Esophagus mucosa (tissue), 1 donor: ENCODE measurements at regions not wholly inside any gene's neighbourhood (a gene's known extent, or its start where the extent isn't known, plus 50 kb on each side); places are given as distances from the start of the nearest gene placed in this dataset.
"Not testable (repeated sequence)": the region's sequence is repeated elsewhere in the genome, so short reads cannot be mapped to it uniquely, and the experiment has no call there.

Experiments
- ATAC-seq: fragments of 200-7000 bp; cut with Tn5 transposase; one replicate; pipeline ENCODE4 v1.9.1; 2020
- donor health status: DM: yes; HTN: yes; CAD: no.

- no peak for ATAC-seq
These were observed 955.3 kb upstream of the WWC1 start for GRCh38 chr5:167336161-167336560.

- ATAC-seq = no peak
These were observed 952.2 kb upstream of the WWC1 start for GRCh38 chr5:167339205-167339604.

GRCh38 chr5:167346461-167346860, 945.0 kb upstream of the WWC1 start:
- no peak for ATAC-seq

- ATAC-seq = no peak
These were observed 943.1 kb upstream of the WWC1 start for GRCh38 chr5:167348251-167348926.

DNA sequence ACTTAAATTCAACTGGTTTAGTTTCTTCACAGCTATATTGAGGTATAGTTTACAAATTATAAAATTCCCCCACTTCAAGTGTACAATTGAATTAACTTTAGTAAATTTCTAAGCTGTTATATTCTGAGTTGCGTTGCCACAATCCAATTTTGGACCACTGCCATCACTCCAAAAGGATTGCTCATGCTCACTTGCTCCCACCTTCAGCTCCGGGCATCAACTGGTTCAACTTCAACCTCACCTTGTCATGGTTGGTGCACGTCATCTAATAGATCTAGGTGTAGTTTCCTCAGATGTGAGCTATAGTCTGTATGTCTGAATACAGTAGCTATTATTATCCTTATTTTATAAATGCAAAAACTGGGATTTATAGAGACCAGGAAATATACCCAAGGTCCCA, 942.5 kb upstream of the WWC1 start:
- no peak for ATAC-seq

DNA sequence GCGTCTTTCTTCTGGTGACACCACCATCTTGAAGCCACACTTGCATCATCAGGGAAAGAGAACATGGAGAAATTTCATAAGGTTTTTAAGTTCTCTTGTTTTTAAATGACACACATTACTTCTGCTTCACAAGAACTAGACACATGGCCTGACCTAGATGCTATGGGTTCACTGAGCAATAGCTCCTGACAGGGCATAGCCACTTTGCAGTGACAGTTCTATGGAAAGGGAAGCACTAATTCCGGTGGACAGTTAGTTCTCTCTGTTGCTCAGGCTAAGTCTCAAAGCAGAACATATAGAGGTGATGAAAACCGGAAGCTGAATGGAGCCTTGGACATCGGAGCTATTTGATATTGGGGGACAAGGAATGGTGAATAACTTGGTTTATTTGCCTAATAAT, 940.1 kb upstream of the WWC1 start:
- ATAC-seq = no peak

DNA sequence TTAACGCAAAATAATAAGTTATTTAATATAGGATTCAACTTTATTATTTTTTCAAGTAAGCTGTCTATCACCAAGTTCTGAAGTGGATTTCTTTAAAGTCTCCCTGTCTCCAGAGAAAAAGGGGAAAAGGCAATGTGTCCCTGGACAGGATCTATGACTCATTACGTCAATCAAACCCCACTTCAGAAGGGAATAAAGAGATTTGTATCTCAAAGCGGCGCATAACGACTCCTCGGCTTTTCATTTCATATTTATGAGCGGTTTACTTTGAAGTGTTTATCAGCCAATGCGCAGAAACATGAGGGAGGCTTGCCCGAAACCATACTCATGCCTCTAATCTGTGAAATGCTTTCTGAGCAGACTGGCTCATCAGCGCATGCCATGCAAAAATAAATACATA, 938.6 kb upstream of the WWC1 start:
- no peak for ATAC-seq

- ATAC-seq = no peak
These were observed 936.1 kb upstream of the WWC1 start for GRCh38 chr5:167355346-167355745.

DNA sequence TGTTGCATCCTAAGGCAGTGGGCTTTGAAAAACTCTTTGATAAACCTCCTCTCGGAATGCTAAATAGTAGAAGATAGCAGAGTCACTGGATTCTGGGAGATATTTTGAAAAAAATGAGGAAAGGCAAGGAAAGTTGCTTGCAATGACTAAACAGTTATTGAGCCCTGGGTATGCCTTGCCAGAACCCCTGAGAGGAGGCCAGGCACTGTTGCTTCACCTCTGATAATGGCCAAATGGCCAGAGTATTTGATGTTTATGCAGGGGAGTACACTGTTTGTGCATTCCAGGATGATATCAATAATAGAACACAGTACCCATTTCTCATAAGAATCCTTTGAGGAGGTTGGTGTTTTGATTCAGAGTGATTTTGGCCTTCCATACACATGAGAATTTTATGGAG, 935.1 kb upstream of the WWC1 start:
- no peak for ATAC-seq

DNA sequence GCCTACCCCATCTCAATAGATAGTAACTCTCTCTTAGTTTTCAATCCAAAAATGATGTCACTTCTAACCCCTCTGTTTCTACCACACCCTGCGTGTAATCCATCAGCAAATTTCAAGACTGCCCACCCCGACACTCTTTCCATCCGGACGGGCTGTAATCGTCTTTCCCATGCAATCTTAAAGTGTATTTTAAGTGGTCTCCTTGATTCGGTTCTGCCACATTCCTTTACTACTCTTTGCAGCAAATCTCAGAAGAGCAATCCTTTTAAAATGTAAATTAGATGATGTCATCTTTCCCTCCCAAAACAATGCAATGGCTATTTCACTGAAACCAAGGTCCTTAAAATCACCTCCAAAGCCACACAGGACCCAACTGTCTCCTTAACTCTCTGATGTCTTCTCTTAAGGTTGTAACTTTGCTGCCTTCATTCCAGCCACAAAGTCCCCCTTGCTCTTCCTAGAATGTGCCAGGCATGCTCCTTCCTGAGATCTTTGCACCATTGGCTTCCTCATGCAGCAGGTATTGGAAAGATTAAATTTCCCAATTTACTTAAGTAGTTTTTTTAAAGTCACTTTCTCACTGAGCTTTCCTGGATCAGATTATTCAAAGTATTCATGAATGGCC, 932.5 kb upstream of the WWC1 start:
- no peak for ATAC-seq

DNA sequence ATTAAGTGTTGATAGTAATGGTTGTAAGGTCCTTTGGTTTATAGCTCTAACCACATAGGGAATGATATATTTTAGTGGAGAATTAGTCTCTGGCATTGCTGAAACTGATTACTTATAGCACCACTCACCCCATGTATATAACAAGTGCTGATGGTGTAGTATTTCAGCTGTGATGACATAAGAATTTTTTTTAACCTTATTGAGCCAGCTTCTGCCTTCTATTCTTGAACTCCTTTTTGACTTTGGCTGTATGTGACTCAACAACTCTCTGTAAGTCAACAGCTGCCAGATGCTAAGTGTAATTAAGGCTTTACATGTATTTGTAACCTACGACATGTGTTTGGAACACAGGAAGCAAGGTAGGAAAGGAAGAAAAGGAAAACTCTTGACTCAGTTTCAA, 929.6 kb upstream of the WWC1 start:
- ATAC-seq = no peak

GRCh38 chr5:167363065-167363464, 928.4 kb upstream of the WWC1 start:
- ATAC-seq = no peak

GRCh38 chr5:167375125-167375524, 916.3 kb upstream of the WWC1 start:
- ATAC-seq = no peak

DNA sequence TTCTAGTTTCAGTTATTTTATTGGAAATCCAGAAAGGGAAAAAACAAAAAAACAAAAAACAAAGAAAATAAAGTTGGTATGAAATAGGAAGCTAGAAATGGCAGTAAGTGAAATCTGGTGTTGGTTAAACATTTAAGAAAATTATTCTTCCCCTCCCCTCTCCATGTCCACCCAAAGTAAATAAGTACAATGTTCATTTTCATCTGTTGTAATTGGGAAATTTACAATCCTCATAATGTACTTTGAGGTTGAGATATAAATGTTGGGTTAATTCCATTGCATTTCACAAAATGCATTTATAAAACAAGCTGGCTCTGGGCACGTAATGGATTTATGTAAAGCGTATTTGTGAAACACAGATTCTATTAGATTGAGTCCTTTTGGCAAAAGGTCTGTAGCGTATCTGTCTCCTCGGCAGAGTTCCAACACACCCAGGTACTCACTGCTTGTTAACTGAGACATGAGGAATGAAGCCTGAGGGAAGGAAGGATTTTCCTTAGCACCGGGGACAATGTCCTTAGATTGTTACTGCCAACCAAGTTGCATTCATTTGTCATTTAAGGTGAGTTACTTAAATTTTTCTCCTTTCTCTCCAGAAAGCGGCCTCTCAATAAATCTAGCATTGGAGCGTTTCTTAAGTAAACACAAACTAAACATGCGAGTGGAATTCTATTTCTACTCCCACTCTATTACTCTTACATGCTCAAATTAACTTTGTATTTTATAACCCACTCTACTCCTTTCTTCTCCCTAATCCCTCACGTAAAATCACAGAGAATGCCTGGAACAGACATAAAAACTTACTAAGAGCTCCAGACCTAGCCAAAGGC, 912.3 kb upstream of the WWC1 start:
- ATAC-seq = no peak

GRCh38 chr5:167381457-167381856, 910.0 kb upstream of the WWC1 start:
- ATAC-seq = no peak

- ATAC-seq = no peak
These were observed 901.9 kb upstream of the WWC1 start for GRCh38 chr5:167389537-167389936.

- ATAC-seq = not testable (repeated sequence)
These were observed 900.2 kb upstream of the WWC1 start for GRCh38 chr5:167391286-167391685.

- ATAC-seq = no peak
These were observed 899.2 kb upstream of the WWC1 start for GRCh38 chr5:167392240-167392639.

DNA sequence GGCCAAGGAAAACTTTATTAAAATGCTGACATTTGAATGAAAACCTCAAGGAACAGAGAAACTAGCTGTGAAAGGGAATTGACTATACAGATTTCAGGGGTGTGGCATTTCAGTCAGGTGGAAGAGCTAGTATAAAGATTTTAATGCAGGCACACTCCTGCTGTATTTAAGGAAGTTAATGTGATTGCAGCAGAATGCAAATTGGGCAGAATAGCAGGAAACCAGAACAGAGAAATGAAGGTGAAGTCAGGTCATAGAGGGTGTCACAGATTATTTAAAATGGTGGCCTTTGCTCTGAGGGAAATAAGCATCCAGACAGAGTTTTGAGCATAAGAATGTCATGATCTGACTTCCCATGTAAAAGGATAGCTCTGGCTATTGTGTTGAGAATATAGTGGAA, 898.1 kb upstream of the WWC1 start:
- ATAC-seq = no peak

DNA sequence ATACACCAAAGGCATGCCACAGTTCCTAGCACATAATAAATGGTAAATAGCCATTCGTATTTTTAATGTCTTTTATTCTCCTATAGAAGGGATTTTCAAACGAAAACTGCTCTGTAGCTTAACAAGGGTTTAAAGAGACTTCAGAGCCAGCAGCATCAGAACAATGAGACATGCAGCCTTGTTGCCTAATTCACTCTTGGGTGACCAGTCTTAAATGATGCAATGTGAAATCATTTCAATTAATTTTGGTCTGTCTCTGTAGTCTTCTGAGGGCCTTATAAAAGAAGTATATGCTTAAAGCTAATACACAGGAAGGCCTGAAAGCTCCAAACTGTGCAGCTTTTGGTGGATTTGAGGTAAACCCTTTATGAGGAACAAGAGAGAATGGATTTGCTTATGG, 888.8 kb upstream of the WWC1 start:
- no peak for ATAC-seq

GRCh38 chr5:167406513-167406912, 884.9 kb upstream of the WWC1 start:
- ATAC-seq = no peak

DNA sequence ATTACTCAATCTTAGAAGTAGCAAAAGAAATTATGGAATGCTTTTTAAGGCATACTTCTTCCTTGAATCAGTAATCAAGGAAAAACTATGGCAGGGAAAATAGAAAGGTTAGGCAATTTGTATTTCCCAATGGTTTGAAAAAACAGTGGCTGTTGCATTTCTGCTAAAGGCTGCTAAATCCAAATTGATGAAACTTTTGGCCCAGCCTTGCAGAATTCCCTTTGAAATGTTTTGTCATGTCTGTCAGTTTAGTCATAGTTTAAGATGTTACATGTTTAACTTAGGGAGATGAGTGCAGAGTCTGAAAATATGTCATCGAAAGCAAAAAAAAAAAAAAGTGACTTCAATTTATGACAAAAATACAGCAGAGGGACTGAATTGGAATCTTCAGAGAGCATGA, 878.9 kb upstream of the WWC1 start:
- ATAC-seq = no peak

GRCh38 chr5:167413506-167413905, 877.9 kb upstream of the WWC1 start:
- ATAC-seq = no peak

GRCh38 chr5:167414611-167415010, 876.8 kb upstream of the WWC1 start:
- ATAC-seq = no peak
